ENCODE measurements at regions not wholly inside any gene's neighbourhood (a gene's known extent, or its start where the extent isn't known, plus 50 kb on each side); places are given as distances from the start of the nearest gene placed in this dataset.

DNA sequence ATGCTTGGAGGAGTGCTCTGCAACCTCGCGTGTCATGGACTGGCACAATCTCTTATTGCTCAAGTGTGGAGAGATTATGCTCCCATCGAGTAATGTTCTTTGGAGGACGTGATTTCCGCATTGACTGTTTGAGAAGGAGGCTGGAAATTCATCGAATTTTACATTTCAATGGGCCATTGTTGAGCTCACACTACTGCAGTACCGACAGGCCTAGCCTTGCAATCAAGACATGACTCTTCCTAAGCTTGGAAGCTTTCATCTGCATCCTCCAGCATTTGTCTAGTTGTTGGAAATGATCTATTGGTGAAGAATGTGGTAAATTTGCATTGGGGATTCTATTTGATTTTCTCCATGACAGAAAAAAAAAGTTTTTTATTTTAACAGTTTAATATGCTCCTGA lies 156.8 kb downstream of the FZD1 start:
- DNase-seq (ENCODE audit: low spot score) (no peak), ATAC-seq (peak; percentile 84)
- POLR2A ChIA-PET, result no interaction called here

DNA sequence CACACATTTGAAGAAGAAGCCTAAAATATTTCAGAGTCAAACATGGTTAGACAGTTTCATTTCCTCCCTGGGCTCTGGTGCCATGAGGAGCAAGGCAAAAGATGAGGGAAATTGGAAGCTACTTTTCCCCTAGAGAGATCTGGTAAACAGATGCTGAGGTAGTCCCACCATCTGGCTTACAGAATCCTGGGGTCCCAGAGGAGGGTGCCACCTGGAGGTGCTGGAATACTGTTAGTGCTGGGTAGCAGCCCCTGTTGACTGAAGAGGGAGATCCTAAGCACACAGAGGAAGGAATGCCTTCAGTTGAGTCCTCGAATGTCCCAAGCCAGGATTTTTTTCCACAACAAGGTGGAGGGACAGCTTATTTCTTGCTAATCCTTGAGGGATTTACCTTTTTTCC lies 160.1 kb downstream of the FZD1 start:
- CTCF ChIA-PET, result interaction anchor here (0.7 to 1.5 kb wide), 5 partner anchors 99 to 210 kb away, joined by 3 to 5 read pairs (median 4); no protein-coding TSS in a partner anchor
- H3K4me1 Mint-ChIP-seq, result peaks cover 32% of the 10 kb centered on the region
- peak; percentile 35 for DNase-seq (ENCODE audit: low spot score)
- no peaks in the 10 kb centered on the region for H3K9me3 Mint-ChIP-seq
- POLR2A ChIA-PET, result no interaction called here
- no peaks in the 10 kb centered on the region for H3K36me3 Mint-ChIP-seq
- peak; percentile 93 for ATAC-seq
- no peaks in the 10 kb centered on the region; the same call in 1 of the 2 replicates for H3K27me3 Mint-ChIP-seq (ENCODE audit: low read depth)
- H3K4me3 Mint-ChIP-seq, result no peak overlapping the region
- H3K27ac Mint-ChIP-seq, result no peak overlapping the region
- TF ChIP-seq, protein P1, sequence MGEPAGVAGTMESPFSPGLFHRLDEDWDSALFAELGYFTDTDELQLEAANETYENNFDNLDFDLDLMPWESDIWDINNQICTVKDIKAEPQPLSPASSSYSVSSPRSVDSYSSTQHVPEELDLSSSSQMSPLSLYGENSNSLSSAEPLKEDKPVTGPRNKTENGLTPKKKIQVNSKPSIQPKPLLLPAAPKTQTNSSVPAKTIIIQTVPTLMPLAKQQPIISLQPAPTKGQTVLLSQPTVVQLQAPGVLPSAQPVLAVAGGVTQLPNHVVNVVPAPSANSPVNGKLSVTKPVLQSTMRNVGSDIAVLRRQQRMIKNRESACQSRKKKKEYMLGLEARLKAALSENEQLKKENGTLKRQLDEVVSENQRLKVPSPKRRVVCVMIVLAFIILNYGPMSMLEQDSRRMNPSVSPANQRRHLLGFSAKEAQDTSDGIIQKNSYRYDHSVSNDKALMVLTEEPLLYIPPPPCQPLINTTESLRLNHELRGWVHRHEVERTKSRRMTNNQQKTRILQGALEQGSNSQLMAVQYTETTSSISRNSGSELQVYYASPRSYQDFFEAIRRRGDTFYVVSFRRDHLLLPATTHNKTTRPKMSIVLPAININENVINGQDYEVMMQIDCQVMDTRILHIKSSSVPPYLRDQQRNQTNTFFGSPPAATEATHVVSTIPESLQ (CRISPR knock-in tag; IDR thresholded peaks at IDR 0.05), result no peak
- TF ChIP-seq GABPB1 (CRISPR knock-in tag; IDR thresholded peaks at IDR 0.05), result no peak
- TF ChIP-seq, protein P2, sequence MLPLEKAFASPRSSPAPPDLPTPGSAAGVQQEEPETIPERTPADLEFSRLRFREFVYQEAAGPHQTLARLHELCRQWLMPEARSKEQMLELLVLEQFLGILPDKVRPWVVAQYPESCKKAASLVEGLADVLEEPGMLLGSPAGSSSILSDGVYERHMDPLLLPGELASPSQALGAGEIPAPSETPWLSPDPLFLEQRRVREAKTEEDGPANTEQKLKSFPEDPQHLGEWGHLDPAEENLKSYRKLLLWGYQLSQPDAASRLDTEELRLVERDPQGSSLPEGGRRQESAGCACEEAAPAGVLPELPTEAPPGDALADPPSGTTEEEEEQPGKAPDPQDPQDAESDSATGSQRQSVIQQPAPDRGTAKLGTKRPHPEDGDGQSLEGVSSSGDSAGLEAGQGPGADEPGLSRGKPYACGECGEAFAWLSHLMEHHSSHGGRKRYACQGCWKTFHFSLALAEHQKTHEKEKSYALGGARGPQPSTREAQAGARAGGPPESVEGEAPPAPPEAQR (CRISPR knock-in tag; IDR thresholded peaks at IDR 0.05), result no peak
- TF ChIP-seq ZNF232 (CRISPR knock-in tag; IDR thresholded peaks at IDR 0.05), result no peak
- TF ChIP-seq RORB (CRISPR knock-in tag; IDR thresholded peaks at IDR 0.05), result no peak
- TF ChIP-seq GRHL2 (CRISPR knock-in tag; IDR thresholded peaks at IDR 0.05; ENCODE audit: insufficient replicate concordance, severe bottlenecking), result no peak
- no peak for TF ChIP-seq ATF1 (CRISPR knock-in tag; IDR thresholded peaks at IDR 0.05)
- TF ChIP-seq FOXJ3 (CRISPR knock-in tag; IDR thresholded peaks at IDR 0.05; ENCODE audit: borderline replicate concordance), result no peak
- TF ChIP-seq, protein P3, sequence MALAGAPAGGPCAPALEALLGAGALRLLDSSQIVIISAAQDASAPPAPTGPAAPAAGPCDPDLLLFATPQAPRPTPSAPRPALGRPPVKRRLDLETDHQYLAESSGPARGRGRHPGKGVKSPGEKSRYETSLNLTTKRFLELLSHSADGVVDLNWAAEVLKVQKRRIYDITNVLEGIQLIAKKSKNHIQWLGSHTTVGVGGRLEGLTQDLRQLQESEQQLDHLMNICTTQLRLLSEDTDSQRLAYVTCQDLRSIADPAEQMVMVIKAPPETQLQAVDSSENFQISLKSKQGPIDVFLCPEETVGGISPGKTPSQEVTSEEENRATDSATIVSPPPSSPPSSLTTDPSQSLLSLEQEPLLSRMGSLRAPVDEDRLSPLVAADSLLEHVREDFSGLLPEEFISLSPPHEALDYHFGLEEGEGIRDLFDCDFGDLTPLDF (CRISPR knock-in tag; IDR thresholded peaks at IDR 0.05), result no peak

More for the DNA sequence above, 156.8 kb downstream of the FZD1 start:
- Mint-ChIP-seq H3K4me3 (peak overlapping the region; percentile 47), H3K27me3 (ENCODE audit: low read depth) (peaks cover 6% of the 10 kb centered on the region), H3K27ac (peak overlapping the region; percentile 89; the same call in 1 of the 2 replicates), H3K9me3 (no peaks in the 10 kb centered on the region), H3K36me3 (no peaks in the 10 kb centered on the region), H3K4me1 (peaks cover 35% of the 10 kb centered on the region)
- CTCF ChIA-PET, result no interaction called here
- TF ChIP-seq MXD4 (CRISPR knock-in tag; IDR thresholded peaks at IDR 0.05; ENCODE audit: borderline replicate concordance) (no peak), SMAD4 (CRISPR knock-in tag; IDR thresholded peaks at IDR 0.05) (no peak), GABPB1 (CRISPR knock-in tag; IDR thresholded peaks at IDR 0.05) (no peak), SMAD3 (CRISPR knock-in tag; IDR thresholded peaks at IDR 0.05; ENCODE audit: borderline replicate concordance) (no peak), TEAD1 (CRISPR knock-in tag; IDR thresholded peaks at IDR 0.05) (no peak), RORB (CRISPR knock-in tag; IDR thresholded peaks at IDR 0.05) (no peak), ZNF121 (CRISPR knock-in tag; IDR thresholded peaks at IDR 0.05) (no peak), FOXP1 (CRISPR knock-in tag; IDR thresholded peaks at IDR 0.05; ENCODE audit: borderline replicate concordance) (no peak)
- TF ChIP-seq, protein P4, sequence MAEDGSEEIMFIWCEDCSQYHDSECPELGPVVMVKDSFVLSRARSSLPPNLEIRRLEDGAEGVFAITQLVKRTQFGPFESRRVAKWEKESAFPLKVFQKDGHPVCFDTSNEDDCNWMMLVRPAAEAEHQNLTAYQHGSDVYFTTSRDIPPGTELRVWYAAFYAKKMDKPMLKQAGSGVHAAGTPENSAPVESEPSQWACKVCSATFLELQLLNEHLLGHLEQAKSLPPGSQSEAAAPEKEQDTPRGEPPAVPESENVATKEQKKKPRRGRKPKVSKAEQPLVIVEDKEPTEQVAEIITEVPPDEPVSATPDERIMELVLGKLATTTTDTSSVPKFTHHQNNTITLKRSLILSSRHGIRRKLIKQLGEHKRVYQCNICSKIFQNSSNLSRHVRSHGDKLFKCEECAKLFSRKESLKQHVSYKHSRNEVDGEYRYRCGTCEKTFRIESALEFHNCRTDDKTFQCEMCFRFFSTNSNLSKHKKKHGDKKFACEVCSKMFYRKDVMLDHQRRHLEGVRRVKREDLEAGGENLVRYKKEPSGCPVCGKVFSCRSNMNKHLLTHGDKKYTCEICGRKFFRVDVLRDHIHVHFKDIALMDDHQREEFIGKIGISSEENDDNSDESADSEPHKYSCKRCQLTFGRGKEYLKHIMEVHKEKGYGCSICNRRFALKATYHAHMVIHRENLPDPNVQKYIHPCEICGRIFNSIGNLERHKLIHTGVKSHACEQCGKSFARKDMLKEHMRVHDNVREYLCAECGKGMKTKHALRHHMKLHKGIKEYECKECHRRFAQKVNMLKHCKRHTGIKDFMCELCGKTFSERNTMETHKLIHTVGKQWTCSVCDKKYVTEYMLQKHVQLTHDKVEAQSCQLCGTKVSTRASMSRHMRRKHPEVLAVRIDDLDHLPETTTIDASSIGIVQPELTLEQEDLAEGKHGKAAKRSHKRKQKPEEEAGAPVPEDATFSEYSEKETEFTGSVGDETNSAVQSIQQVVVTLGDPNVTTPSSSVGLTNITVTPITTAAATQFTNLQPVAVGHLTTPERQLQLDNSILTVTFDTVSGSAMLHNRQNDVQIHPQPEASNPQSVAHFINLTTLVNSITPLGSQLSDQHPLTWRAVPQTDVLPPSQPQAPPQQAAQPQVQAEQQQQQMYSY (CRISPR knock-in tag; IDR thresholded peaks at IDR 0.05), result no peak
- TF ChIP-seq, protein P5, sequence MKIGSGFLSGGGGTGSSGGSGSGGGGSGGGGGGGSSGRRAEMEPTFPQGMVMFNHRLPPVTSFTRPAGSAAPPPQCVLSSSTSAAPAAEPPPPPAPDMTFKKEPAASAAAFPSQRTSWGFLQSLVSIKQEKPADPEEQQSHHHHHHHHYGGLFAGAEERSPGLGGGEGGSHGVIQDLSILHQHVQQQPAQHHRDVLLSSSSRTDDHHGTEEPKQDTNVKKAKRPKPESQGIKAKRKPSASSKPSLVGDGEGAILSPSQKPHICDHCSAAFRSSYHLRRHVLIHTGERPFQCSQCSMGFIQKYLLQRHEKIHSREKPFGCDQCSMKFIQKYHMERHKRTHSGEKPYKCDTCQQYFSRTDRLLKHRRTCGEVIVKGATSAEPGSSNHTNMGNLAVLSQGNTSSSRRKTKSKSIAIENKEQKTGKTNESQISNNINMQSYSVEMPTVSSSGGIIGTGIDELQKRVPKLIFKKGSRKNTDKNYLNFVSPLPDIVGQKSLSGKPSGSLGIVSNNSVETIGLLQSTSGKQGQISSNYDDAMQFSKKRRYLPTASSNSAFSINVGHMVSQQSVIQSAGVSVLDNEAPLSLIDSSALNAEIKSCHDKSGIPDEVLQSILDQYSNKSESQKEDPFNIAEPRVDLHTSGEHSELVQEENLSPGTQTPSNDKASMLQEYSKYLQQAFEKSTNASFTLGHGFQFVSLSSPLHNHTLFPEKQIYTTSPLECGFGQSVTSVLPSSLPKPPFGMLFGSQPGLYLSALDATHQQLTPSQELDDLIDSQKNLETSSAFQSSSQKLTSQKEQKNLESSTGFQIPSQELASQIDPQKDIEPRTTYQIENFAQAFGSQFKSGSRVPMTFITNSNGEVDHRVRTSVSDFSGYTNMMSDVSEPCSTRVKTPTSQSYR (CRISPR knock-in tag; IDR thresholded peaks at IDR 0.05), result no peak
- TF ChIP-seq, protein P6, sequence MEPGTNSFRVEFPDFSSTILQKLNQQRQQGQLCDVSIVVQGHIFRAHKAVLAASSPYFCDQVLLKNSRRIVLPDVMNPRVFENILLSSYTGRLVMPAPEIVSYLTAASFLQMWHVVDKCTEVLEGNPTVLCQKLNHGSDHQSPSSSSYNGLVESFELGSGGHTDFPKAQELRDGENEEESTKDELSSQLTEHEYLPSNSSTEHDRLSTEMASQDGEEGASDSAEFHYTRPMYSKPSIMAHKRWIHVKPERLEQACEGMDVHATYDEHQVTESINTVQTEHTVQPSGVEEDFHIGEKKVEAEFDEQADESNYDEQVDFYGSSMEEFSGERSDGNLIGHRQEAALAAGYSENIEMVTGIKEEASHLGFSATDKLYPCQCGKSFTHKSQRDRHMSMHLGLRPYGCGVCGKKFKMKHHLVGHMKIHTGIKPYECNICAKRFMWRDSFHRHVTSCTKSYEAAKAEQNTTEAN (CRISPR knock-in tag; IDR thresholded peaks at IDR 0.05), result no peak
- TF ChIP-seq, protein P2 (CRISPR knock-in tag; IDR thresholded peaks at IDR 0.05), result no peak
